GM21737 (cell line): ENCODE measurements at regions not wholly inside any gene's neighbourhood (a gene's known extent, or its start where the extent isn't known, plus 50 kb on each side); places are given as distances from the start of the nearest gene placed in this dataset.
"Not testable (repeated sequence)": the region's sequence is repeated elsewhere in the genome, so short reads cannot be mapped to it uniquely, and the experiment has no call there.

Source experiments
- ATAC-seq: cut with Tn5 transposase; IDR thresholded peaks from one replicate; pipeline ENCODE4 v1.9.1; 2021; ENCODE audit warnings: mild to moderate bottlenecking, moderate library complexity; ENCODE audit not compliant: unreplicated experiment

DNA sequence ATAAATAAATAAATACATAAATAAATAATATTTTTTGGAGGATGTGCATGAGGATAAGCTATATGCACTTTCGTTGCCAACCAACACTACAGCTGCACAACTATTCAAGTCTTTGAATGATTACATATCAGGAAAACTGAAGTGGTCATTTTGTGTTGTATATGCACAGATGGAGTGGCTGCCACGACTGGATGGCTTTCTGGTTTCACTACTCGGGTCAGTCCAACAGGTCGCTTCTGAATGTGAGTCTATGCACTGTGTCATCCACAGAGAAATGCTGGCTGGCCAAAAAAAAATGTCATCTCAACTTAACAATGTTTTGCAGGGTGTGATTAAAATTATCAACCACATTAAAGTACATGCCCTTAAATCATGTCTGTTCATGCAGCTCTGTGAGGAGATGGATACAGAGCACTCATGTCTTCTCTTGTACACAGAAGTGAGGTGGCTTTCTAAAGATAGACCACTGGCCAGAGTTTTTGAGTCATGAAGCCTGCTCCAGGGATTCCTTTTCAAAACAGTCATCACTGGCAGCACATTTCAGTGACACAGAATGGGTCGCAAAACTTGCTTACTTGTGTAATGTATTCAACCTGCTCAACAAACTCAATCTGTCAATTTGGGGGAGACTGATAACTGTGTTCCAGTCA lies 589.8 kb upstream of the CYLC2 start:
- ATAC-seq: no peak

DNA sequence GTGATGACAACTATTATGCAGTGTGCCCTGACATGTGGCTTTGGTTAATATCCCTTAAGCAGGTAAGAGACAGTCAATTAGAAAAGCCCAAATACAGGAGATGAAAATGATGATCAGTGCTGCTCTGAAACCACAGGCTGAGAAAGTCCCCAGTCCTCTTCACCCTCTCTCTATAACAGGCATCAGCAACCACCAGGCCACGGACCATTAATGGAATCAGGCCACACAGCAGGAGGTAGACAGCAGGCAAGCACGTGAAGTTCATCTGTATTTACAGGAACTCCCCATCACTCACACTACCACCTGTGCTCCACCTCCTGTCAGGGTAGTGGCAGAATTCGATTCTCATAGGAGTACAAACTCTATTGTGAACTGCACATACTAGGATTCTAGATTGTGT lies 591.6 kb upstream of the CYLC2 start:
- ATAC-seq: no peak

DNA sequence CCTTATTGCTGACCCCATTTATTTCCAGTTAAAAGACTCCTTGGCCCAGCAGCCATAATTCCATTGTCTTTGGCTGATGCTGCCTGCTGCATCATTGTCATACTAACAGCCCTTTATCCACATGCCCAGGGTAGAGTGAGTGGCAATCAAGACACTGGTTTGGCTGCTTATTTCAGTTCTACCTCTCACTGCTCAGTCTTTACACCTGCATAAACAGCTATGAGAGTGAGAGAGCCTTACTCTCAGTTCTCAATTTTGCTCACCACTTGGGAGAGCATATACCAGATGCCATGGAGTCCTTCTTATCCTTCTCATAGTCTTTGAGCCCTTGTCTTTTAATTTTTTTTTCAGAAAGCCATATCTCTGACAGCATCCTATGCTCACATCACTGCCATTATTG lies 596.9 kb upstream of the CYLC2 start:
- no peak for ATAC-seq

DNA sequence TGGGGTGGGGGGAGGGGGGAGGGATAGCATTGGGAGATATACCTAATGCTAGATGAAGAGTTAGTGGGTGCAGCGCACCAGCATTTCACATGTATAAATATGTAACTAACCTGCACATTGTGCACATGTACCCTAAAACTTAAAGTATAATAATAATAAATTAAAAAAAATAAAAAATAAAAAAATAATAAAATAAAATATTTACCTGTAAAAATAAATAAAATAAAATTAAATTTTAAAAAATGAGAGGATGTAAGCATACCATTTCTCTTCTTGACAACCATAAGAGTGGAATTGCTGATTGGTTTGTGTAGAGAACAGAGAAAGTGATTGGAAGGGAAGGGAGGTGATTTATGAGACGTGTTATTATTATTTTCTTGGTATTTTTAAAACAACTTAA lies 609.5 kb upstream of the CYLC2 start:
- ATAC-seq: not testable (repeated sequence)

DNA sequence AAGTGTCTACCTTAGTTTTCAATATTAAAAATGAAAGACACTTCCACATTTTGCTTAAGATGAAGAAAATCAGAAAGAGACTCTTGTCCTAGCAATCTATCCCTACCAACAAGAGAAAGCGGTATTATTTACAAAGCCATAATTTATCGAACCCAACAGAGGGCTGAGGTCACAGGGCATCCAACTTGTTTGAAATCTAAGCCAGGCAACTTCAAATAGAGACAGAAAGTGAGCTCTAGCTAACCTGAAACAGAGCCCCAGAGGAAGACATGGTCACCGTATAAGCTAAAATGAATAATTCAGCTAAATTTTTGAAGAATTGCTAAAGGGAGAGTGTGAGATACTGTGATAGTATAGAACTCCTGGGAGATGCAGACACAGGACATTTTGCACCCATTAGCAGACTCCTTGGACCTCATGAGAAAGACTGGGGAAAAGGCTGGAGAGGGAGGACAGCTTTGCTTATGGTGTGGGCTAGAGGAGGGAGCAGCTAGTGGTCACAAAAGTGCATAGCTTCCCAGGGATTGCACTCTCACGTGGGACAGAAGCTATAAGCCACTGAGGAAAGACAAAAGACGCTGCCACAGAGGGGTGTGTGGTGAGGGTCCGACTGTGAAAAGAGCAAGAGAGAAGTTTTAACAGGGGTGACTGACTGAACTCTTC lies 624.2 kb upstream of the GRIN3A start:
- ATAC-seq: no peak

DNA sequence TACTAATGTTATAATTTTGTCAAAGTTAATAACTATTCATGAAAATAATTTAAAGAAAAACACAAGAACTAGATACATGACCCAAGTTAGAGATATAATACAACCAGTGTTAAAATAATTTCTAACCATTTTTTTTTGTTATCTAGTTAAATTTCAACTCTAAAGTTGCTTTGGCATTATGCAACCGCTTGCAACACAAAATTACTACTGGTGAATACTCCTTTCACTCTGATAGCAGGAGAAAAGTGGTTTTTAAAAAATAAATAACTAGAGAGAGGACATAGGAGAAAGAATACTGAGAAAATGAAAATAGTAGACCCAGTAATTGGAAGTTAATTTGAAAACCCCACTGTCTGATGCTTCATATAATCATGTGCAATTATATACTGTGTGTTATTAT lies 622.4 kb upstream of the GRIN3A start:
- no peak for ATAC-seq

DNA sequence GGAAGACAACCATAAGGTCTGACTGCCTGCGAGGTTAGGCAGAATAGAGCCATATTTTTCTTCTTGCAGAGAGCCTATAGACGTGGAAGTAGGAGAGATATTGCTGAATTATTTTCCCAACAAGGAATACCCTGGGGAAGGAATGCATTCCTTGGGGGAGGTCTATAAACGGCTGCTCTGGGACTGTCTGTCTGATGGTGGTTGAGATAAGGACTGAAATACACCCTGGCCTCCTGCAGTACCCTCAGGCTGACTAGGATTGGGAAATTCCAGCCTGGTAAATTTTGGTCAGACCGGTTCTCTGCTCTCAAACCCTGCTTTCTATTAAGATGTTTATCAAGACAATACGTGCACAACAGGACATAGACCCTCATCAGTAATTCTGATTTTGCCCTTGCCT lies 617.5 kb upstream of the GRIN3A start:
- no peak for ATAC-seq

DNA sequence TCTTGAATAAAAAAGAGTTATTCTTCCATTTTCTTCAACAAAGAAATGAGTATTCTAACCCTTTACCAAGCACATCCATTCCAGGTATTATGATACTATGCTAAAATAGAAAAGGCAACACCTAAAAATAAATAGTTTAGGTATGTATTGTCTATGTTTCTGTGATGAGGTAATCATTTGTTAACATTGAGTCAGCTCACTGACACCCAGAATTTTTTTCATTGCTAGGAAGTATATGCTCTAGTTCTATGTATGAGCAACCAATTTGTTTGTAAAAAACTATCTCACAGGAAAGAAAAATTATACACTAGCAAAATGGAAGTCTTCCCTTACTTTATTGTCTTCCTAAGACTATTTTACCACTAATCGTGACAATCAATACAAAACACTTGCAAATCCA lies 615.6 kb upstream of the GRIN3A start:
- ATAC-seq: no peak

DNA sequence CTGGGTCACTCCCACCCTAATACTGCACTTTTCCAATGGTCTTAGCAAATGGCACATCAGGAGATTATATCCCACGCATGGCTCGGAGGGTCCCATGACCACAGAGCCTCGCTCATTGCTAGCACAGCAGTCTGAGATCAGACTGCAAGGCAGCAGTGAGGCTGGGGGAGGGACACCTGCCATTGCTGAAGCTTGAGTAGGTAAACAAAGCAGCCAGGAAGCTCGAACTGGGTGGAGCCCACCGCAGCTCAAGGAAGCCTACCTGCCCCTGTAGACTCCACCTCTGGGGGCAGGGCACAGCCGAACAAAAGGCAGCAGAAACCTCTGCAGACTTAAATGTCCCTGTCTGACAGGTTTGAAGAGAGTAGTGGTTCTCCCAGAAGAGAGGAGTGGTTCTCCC lies 599.0 kb upstream of the GRIN3A start:
- not testable (repeated sequence) for ATAC-seq

DNA sequence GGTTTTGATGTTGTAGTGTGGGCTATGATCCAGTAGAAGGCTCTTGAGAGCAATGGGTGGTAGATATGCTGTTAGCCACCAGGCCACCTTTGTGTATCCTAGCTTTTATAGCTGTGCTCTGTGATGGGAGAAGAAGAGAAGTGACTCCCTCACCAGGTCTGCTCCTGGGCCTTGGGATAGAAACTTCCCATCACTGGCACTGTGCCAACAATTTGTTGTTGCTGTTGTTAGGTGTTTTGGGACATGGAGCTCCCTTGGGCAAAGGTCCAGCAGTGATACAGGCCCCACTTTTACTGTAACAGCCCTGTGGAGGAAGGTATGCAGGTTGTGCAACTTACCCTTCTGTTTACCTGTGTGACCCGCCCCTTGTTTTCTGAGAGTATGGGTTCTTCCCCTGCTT lies 570.9 kb upstream of the GRIN3A start:
- ATAC-seq: no peak

DNA sequence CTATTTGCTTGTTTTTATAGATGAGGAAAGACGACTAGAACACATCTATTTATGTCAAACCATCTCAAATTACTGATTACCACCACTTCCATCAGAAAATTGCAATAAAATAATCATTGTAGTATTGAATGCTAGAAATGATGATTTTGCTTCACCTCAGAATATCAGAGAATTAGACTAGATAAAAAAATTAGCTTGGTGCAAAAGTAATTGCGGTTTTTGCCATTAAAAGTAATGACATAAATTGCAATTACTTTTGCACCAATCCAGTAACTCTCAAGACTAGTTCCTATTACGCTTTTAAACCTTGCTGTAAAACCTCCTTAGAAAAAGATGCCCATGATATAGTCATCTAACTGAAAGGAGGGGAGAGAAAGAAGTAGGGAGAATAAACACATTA lies 556.7 kb upstream of the GRIN3A start:
- no peak for ATAC-seq

DNA sequence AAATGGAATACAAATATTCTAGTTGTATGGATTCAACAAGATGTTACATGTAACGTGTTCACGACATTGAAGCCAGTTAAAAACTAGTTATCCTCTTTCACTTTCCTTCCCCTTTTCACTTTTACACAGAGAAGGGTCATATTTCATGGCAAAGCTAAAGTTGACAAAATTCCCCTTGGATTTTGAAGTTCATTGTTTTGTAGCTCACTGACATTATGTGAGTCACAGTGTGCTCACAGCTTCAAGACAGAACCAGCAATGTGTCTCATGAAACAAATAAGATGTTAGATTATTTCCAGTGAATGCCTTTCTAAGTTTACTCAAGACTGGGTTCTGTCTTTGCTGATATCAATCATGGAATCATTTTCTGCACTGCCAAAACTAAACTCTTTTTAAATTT lies 535.5 kb upstream of the GRIN3A start:
- ATAC-seq: no peak

DNA sequence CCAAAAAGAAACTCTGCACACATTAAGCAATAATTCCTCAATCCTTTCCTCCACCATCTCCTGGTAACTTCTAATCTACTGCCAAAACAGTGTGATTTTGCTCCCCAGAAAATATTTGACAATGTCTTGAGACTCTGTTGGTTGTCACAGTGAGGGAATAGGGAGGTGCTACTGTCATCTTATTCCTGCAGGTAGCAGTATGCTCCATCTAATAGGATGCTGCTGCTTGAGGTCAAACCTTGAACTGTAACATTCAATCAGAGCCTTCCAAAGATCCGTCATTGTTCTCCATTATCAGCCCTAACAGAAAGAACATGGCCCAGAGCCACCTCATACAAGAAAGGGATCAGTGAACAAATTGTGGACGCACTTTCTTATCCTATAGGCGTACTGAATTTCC lies 514.7 kb upstream of the GRIN3A start:
- ATAC-seq: no peak

DNA sequence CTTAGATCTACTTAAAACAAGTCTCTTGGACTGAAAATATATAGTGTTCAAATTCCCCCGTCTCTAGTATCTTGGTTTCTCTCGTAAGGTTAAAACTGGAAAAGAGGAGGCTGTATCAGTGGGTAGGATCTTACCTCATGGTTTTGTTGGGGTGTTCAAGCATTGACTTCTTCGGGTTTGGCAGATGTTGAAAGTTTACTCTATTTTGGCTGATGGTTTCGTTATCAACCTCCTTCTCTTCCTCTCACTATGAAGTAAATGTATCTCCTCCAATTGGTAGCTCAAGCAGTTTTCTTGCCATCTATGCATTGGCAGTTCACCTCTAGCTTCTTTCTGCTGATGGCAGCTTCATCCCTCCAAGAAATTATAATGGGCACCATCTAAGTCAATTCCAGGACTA lies 506.5 kb upstream of the GRIN3A start:
- ATAC-seq: no peak

DNA sequence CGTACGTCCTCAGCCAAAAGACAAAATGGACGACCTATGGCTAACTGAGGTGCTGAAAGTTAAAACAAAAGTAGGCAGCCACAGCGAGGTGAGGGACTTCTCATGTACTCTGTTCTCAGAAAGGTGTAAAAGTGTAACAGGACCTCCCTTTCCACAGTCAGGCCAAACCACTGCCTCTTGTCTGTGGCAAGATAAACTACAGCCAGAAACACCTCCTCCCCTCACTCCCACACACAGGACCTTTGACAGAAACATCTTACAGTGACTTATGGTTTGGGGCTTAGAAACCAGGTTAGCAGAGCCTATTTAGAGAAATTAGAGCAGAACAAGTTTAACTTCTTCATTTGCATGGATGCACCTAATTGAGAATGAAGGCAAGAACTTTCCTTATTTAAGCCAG lies 499.1 kb upstream of the GRIN3A start:
- ATAC-seq: no peak

DNA sequence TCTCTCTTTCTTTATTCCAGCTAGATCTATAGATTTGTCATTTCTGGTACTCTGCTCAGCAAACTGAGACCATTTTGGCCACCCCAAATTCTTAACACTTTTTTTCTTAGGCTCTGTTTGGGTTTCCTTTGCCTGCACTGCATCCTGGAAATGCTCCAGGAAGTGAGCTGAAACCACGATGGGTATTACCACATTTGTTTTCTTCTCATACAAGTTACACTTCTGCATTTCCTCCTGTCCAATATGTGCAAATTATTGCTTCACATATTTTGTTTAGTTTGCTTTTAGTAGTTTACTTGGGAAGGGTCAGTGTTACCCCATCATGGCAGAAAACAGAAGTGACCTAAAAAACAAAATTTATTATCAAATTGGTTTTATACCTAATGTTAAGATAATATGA lies 498.6 kb upstream of the GRIN3A start:
- no peak for ATAC-seq

DNA sequence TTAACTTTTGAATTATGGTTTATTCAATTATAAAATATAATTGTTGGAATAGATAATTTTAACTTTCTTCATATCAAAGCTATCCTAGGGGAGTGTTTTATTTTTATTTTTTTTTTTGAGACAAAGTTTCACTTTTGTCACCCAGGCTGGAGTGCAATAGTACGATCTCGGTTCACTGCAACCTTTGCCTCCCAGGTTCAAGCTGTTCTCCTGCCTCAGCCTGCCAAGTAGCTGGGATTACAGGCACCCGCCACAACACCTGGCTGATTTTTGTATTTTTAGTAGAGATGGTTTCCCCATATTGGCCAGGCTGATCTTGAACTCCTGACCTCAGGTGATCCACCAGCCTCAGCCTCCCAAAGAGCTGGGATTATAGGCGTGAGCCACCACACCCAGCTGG lies 489.0 kb upstream of the GRIN3A start:
- ATAC-seq: not testable (repeated sequence)

DNA sequence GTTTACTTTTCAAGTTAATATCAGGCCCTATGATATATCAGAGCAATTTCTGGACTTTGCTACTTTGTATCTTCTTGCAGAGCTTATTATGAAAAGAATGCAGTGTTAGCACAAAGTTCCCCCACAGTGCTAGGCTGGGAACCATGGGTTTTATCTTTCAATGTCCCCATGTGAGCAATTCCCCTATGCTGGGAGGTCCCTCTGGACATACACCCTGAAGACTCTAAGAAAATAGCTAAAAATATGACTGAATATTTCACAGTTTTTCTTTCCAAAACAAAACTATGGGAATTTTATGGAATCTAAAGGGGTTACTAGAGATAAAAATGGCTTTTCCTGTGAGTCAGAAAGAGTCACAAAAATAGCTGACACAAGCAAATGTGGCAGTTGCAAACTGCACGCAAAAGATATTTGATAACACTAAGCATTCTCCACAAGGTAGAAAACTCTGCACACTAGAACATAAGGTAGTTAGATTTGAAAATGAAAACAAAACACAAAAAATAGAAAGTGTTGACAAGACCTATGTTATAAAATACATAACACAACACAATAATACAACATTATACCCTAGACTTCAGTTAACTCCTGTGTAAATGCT lies 487.5 kb upstream of the GRIN3A start:
- ATAC-seq: no peak

DNA sequence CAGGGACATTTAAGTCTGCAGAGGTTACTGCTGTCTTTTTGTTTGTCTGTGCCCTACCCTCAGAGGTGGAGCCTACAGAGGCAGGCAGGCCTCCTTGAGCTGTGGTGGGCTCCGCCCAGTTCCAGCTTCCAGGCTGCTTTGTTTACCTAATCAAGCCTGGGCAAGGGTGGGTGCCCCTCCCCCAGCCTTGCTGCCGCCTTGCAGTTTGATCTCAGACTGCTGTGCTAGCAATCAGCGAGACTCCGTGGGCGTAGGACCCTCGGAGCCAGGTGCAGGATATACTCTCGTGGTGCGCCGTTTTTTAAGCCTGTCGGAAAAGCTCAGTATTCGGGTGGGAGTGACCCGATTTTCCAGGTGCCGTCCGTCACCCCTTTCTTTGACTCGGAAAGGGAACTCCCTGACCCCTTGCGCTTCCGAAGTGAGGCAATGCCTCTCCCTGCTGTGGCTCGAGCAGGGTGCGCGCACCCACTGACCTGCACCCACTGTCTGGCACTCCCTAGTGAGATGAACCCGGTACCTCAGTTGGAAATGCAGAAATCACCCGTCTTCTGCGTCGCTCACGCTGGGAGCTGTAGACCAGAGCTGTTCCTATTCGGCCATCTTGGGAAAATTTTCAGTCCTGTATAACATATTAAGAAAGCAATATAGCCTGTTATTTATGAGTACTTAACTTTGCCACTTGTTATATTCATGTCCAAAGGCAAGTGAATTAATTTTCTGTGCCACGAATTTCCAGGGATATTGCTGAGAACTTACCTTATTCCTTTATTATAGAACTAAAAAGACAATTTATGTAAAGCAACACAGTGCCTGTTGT lies 485.1 kb upstream of the GRIN3A start:
- ATAC-seq: not testable (repeated sequence)

DNA sequence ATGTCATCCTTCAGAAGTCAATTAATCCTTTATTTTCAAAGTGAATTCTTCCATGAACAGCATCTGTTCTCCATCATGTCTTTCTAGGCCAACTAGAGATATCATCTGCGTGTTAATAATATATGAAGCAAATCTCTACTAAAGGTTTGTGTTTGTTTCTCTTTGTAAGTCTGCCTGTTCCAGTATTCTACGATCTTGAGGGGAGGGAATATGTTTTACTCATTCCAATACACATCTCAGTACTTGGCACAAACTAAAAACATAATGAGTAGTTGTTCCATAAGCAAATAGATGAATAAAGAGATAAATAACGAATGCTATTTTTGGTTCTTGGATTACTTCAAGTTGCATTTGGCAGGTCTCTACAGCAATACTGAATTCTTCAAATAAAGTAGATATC lies 470.7 kb upstream of the GRIN3A start:
- ATAC-seq: no peak

DNA sequence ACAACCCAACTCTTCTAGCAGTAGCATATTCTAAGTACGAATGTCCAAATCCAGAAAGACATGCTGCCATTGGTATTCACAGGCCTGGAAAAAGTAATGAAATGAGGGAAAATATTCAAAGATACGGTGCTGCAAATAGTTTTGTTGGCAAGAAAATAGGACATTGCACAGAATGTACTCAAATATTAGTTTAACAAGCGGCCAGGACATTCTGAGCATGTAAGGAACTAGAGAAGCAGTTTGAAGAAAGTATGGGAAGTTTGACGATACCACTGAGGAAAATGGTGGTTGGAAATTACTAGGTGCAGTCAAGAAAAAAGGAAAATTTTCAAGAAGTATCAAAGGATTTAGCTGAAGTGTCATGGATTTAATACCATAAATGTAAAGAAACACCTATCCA lies 468.0 kb upstream of the GRIN3A start:
- no peak for ATAC-seq

DNA sequence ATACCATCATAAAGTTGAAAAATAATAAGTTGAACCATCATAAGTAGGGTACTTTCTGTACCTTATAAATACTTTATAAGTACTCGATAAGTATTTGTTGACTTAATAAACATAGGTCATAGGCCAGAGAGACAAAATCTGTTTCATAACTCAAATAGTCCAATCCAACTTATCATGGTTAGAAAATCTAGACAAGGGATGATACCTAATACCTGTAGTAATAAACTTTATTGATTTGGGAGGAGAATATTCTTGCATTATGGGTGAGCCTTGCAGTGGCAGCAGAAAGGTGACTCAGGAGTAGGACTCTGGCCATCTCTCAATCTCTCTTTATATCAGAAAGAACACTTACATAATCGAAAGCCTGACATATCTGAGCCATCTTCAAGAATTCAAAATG lies 466.8 kb upstream of the GRIN3A start:
- no peak for ATAC-seq
